Keratinocyte (primary cell): ENCODE measurements at regions not wholly inside any gene's neighbourhood (a gene's known extent, or its start where the extent isn't known, plus 50 kb on each side); places are given as distances from the start of the nearest gene placed in this dataset.

Source experiments
- DNase-seq: peaks from one replicate; pipeline ENCODE4 v3.0.0-alpha.2; 2011; ENCODE audit warnings: low read depth, missing footprints, low spot score
- FAIRE-seq: peaks from 2 replicates; lab custom pipeline; 2011; peaks lifted over from hg19 to GRCh38; lab: Jason Lieb, UNC
- H2AFZ ChIP-seq: 2 replicates; pipeline ENCODE4 v1.6.0; 2012; ENCODE audit warnings: low read length, control low read depth, inconsistent platforms; ENCODE audit not compliant: control insufficient read depth
- H3K27ac ChIP-seq: 2 replicates; pipeline ENCODE4 v1.5.1; 2011; ENCODE audit warnings: low read length; ENCODE audit not compliant: control insufficient read depth, insufficient read depth
- H3K27me3 ChIP-seq: 3 replicates; pipeline ENCODE4 v1.6.0; 2011; ENCODE audit warnings: low read length; ENCODE audit not compliant: control insufficient read depth, insufficient read depth; ENCODE audit errors: extremely low read depth
- H3K36me3 ChIP-seq, 2 experiments: 2 replicates in 1 of 2; 3 replicates in 1 of 2; pipeline ENCODE4 v1.5.1; 2011; ENCODE audit warnings: low read length in 2 of 2, mild to moderate bottlenecking in 1 of 2; ENCODE audit not compliant: control insufficient read depth in 2 of 2, insufficient read depth in 2 of 2; ENCODE audit errors: extremely low read depth in 1 of 2
- H3K4me1 ChIP-seq: 3 replicates; pipeline ENCODE4 v1.5.1; 2011; ENCODE audit warnings: low read length; ENCODE audit not compliant: control insufficient read depth, insufficient read depth; ENCODE audit errors: extremely low read depth
- H3K4me2 ChIP-seq: 3 replicates; pipeline ENCODE4 v1.6.0; 2011; ENCODE audit warnings: low read depth, low read length; ENCODE audit not compliant: control insufficient read depth, insufficient read depth; ENCODE audit errors: extremely low read depth
- H3K4me3 ChIP-seq, 3 experiments: fragments of 200-600 bp in 1 of 3; sonication (generic) in 1 of 3; 2 replicates in 2 of 3; 3 replicates in 1 of 3; pipeline ENCODE4 v1.5.1; 2011 to 2016; ENCODE audit warnings: low read length in 3 of 3, mild to moderate bottlenecking in 3 of 3, control low read depth in 2 of 3, inconsistent platforms in 1 of 3, low read depth in 1 of 3, mixed read lengths in 1 of 3, mixed run types in 1 of 3, moderate library complexity in 1 of 3; ENCODE audit not compliant: control insufficient read depth in 2 of 3, insufficient read depth in 2 of 3; ENCODE audit errors: extremely low read depth in 1 of 3
- H3K79me2 ChIP-seq: 2 replicates; pipeline ENCODE4 v1.6.0; 2012; ENCODE audit warnings: low read length; ENCODE audit not compliant: control insufficient read depth, insufficient read depth
- H3K9ac ChIP-seq: 3 replicates; pipeline ENCODE4 v1.6.0; 2011; ENCODE audit warnings: low read length; ENCODE audit not compliant: control insufficient read depth, insufficient read depth; ENCODE audit errors: extremely low read depth
- H3K9me1 ChIP-seq: 3 replicates; pipeline ENCODE4 v1.6.0; 2011; ENCODE audit warnings: low read length; ENCODE audit not compliant: control insufficient read depth, insufficient read depth; ENCODE audit errors: extremely low read depth
- H3K9me3 ChIP-seq: 2 replicates; pipeline ENCODE4 v1.5.1; 2012; ENCODE audit warnings: low read depth, low read length; ENCODE audit not compliant: control insufficient read depth
- H4K20me1 ChIP-seq: 3 replicates; pipeline ENCODE4 v1.6.0; 2011; ENCODE audit warnings: low read length; ENCODE audit not compliant: control insufficient read depth, insufficient read depth; ENCODE audit errors: extremely low read depth
- CTCF ChIP-seq, 3 experiments: IDR thresholded peaks in 1 of 3; conservative IDR thresholded peaks in 1 of 3; optimal IDR thresholded peaks in 1 of 3; 2 replicates in 2 of 3; 3 replicates in 1 of 3; pipeline versions ENCODE3 to v1.5.1; 2011; ENCODE audit warnings: low read length in 3 of 3, mild to moderate bottlenecking in 3 of 3, moderate library complexity in 2 of 3, control low read depth in 1 of 3, inconsistent platforms in 1 of 3; ENCODE audit not compliant: insufficient read depth in 2 of 3; ENCODE audit errors: extremely low read depth in 1 of 3
- EZH2 ChIP-seq: IDR thresholded peaks from one replicate; pipeline ENCODE4 v1.6.1; 2012; ENCODE audit warnings: inconsistent platforms, mild to moderate bottlenecking, low read length, moderate library complexity
- dilution Hi-C: fragments of 300-500 bp; cut with MboI; formaldehyde crosslinking; loops from one replicate; pipeline ENCODE4 v1.7.0; 2020; ENCODE audit warnings: low sequenced_read_pairs; ENCODE audit not compliant: extremely low pct_ligation_motif_present

- FAIRE-seq (no peak), DNase-seq (no peak)
- no peak overlapping the region for H2AFZ ChIP-seq
- H3K36me3 ChIP-seq, result no peaks in the 10 kb centered on the region
- H4K20me1 ChIP-seq, result no peaks in the 10 kb centered on the region
- H3K9me1 ChIP-seq, result no peaks in the 10 kb centered on the region
- dilution Hi-C loops, result no loop called here
- no peak overlapping the region for H3K27ac ChIP-seq
- H3K79me2 ChIP-seq, result no peaks in the 10 kb centered on the region
- H3K27me3 ChIP-seq, result peaks cover 9% of the 10 kb centered on the region
- H3K4me1 ChIP-seq, result no peaks in the 10 kb centered on the region
- no peaks in the 10 kb centered on the region for H3K9me3 ChIP-seq
- TF ChIP-seq CTCF (optimal IDR thresholded peaks at IDR 0.05 in 1 of 3, IDR thresholded peaks at IDR 0.05 in 1 of 3, conservative IDR thresholded peaks at IDR 0.05 in 1 of 3; ENCODE audit: extremely low read depth in 1 of 3, insufficient read depth in 2 of 3, low read length in 3 of 3), result no peak
- no peak for TF ChIP-seq EZH2
- H3K4me2 ChIP-seq, result no peak overlapping the region
- no peak overlapping the region for H3K4me3 ChIP-seq
- no peak overlapping the region for H3K9ac ChIP-seq
These were observed 342.2 kb upstream of the SLC30A5 start for GRCh38 chr5:68751661-68752060.

- H3K4me3 ChIP-seq, result no peak overlapping the region
- no peaks in the 10 kb centered on the region for H3K9me1 ChIP-seq
- H3K79me2 ChIP-seq, result no peaks in the 10 kb centered on the region
- H3K4me1 ChIP-seq, result no peaks in the 10 kb centered on the region
- H4K20me1 ChIP-seq, result no peaks in the 10 kb centered on the region
- H3K36me3 ChIP-seq, result no peaks in the 10 kb centered on the region
- no peak for FAIRE-seq
- no peak for DNase-seq
- H3K27ac ChIP-seq, result no peak overlapping the region
- H3K9me3 ChIP-seq, result no peaks in the 10 kb centered on the region
- H3K4me2 ChIP-seq, result no peak overlapping the region
- H3K9ac ChIP-seq, result no peak overlapping the region
- TF ChIP-seq EZH2, result no peak
- no peak for TF ChIP-seq CTCF (optimal IDR thresholded peaks at IDR 0.05 in 1 of 3, IDR thresholded peaks at IDR 0.05 in 1 of 3, conservative IDR thresholded peaks at IDR 0.05 in 1 of 3; ENCODE audit: extremely low read depth in 1 of 3, insufficient read depth in 2 of 3, low read length in 3 of 3)
- peaks cover 16% of the 10 kb centered on the region for H3K27me3 ChIP-seq
- H2AFZ ChIP-seq, result no peak overlapping the region
- dilution Hi-C loops, result no loop called here
These were observed 339.3 kb upstream of the SLC30A5 start for GRCh38 chr5:68754536-68754935.
